C4-2B (cell line): ENCODE measurements at regions not wholly inside any gene's neighbourhood (a gene's known extent, or its start where the extent isn't known, plus 50 kb on each side); places are given as distances from the start of the nearest gene placed in this dataset.
"Not testable (repeated sequence)": the region's sequence is repeated elsewhere in the genome, so short reads cannot be mapped to it uniquely, and the experiment has no call there.

ENCODE experiments used
- ZFX ChIP-seq: fragments of 450-650 bp; IDR thresholded peaks from 2 replicates; pipeline ENCODE4 v1.6.1; 2017
- TF ChIP-seq, protein P1 (sequence below): fragments of 450-650 bp; conservative IDR thresholded peaks from 2 replicates; pipeline ENCODE4 v1.5.1; 2017; ENCODE audit warnings: mild to moderate bottlenecking

DNA sequence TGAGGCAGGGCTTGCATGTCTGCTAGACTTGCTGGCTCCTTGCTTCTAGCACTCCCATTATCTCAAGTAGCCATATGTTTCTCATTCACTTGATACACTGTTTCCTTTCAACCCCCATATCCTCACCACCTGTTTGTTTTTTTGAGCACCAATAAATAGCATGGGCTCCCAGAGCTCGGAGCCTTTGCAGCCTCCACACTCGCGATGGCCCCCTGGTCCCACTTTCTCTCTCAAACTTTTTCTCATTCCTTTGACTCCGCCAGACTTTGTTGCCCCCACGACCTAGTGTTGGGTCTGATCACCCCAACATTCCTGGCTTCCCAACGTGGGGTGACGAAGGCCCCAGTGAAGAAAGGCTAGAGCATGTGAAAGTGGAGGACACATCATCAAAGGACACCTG is 120.8 kb upstream of the TRIM24 start:
- TF ChIP-seq, protein P1, sequence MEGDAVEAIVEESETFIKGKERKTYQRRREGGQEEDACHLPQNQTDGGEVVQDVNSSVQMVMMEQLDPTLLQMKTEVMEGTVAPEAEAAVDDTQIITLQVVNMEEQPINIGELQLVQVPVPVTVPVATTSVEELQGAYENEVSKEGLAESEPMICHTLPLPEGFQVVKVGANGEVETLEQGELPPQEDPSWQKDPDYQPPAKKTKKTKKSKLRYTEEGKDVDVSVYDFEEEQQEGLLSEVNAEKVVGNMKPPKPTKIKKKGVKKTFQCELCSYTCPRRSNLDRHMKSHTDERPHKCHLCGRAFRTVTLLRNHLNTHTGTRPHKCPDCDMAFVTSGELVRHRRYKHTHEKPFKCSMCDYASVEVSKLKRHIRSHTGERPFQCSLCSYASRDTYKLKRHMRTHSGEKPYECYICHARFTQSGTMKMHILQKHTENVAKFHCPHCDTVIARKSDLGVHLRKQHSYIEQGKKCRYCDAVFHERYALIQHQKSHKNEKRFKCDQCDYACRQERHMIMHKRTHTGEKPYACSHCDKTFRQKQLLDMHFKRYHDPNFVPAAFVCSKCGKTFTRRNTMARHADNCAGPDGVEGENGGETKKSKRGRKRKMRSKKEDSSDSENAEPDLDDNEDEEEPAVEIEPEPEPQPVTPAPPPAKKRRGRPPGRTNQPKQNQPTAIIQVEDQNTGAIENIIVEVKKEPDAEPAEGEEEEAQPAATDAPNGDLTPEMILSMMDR, result not testable (repeated sequence)
- not testable (repeated sequence) for TF ChIP-seq ZFX
